SU-DHL-6 (cell line): ENCODE measurements at regions not wholly inside any gene's neighbourhood (a gene's known extent, or its start where the extent isn't known, plus 50 kb on each side); places are given as distances from the start of the nearest gene placed in this dataset.

Experiments used
- H2AFZ ChIP-seq: fragments of 200-600 bp; sonication (generic); 2 replicates; pipeline ENCODE4 v1.6.1; 2014; ENCODE audit warnings: low read depth, mild to moderate bottlenecking, moderate library complexity, mixed read lengths, antibody characterized with exemption, low read length; ENCODE audit not compliant: severe bottlenecking
- H3F3A ChIP-seq: fragments of 200-600 bp; shearing (Covaris generic); 2 replicates; pipeline ENCODE4 v1.6.0; 2016; ENCODE audit warnings: antibody characterized with exemption, mild to moderate bottlenecking; ENCODE audit not compliant: insufficient read depth
- H3K27ac ChIP-seq: fragments of 200-600 bp; sonication (generic); 2 replicates; pipeline ENCODE4 v1.5.1; 2016; ENCODE audit warnings: low read depth, mild to moderate bottlenecking, low read length, moderate library complexity, mixed read lengths
- H3K27me3 ChIP-seq: fragments of 200-600 bp; sonication (generic), shearing (Covaris generic); 2 replicates; pipeline ENCODE4 v1.6.0; 2014; ENCODE audit warnings: mild to moderate bottlenecking, low read length
- H3K36me3 ChIP-seq: fragments of 200-600 bp; sonication (generic); 2 replicates; pipeline ENCODE4 v1.6.1; 2014; ENCODE audit warnings: mild to moderate bottlenecking, low read length, mixed read lengths
- H3K4me2 ChIP-seq: fragments of 300-600, 200-600 bp; shearing (Covaris generic), sonication (generic); 2 replicates; pipeline ENCODE4 v1.6.0; 2014; ENCODE audit warnings: low read length, low read depth, mild to moderate bottlenecking; ENCODE audit not compliant: poor library complexity, severe bottlenecking
- H3K4me3 ChIP-seq: fragments of 200-600 bp; sonication (generic); 2 replicates; pipeline ENCODE4 v1.5.1; 2014; ENCODE audit warnings: antibody characterized with exemption, low read length, mild to moderate bottlenecking, mixed read lengths; ENCODE audit not compliant: insufficient read depth, poor library complexity, severe bottlenecking
- H3K79me2 ChIP-seq: fragments of 200-600 bp; sonication (generic); 2 replicates; pipeline ENCODE4 v1.6.1; 2014; ENCODE audit warnings: mild to moderate bottlenecking, low read length, moderate library complexity; ENCODE audit not compliant: insufficient read depth
- H3K9ac ChIP-seq: fragments of 200-600 bp; sonication (generic); 2 replicates; pipeline ENCODE4 v1.7.0; 2014; ENCODE audit warnings: mild to moderate bottlenecking, low read length
- H3K9me2 ChIP-seq: fragments of 200-600 bp; sonication (generic); replicated peaks from 2 replicates; pipeline ENCODE4 v1.6.1; 2014; ENCODE audit warnings: low read length; ENCODE audit not compliant: insufficient read depth
- H3K9me3 ChIP-seq: fragments of 200-600 bp; sonication (generic); 2 replicates; pipeline ENCODE4 v1.6.1; 2014; ENCODE audit warnings: low read length, mixed read lengths; ENCODE audit not compliant: insufficient read depth
- H4K20me1 ChIP-seq: fragments of 200-600 bp; sonication (generic); 2 replicates; pipeline ENCODE4 v1.6.1; 2014; ENCODE audit warnings: low read depth, mild to moderate bottlenecking, antibody characterized with exemption, low read length, moderate library complexity, mixed read lengths
- EZH2phosphoT487 ChIP-seq: fragments of 200-600 bp; sonication (generic), shearing (Covaris generic); conservative IDR thresholded peaks from 2 replicates; pipeline ENCODE4 v1.6.1; 2018; ENCODE audit warnings: mild to moderate bottlenecking, antibody characterized with exemption, low read length, moderate library complexity, mixed read lengths
- TF ChIP-seq, protein P1 (sequence below): fragments of 200-600 bp; sonication (generic); IDR thresholded peaks from one replicate; pipeline ENCODE4 v1.5.1; 2017; ENCODE audit warnings: antibody characterized with exemption, mild to moderate bottlenecking, low read length, moderate library complexity; ENCODE audit not compliant: insufficient read depth, poor library complexity, severe bottlenecking

DNA sequence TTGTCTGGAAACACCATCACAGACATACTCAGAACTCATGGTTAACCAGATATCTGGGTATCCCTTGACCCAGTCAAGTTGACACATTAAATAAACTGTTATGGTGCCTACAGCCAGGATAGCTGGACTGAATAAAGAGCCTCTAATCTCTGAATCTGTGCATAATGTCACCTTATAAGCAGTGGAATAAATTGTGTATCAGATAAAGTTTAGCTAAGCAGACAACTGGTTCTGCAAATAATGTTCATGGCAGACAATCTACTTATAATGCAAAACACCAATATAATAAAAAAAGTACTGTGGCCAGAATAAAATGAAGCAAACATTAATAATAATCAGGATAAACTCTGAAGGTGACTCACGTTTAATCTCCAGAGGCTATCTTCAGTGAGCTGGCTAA, 628.5 kb upstream of the FAT3 start:
- Histone ChIP-seq H3K9me2 (no peaks in the 10 kb centered on the region), H4K20me1 (no peaks in the 10 kb centered on the region), H3K27me3 (no peaks in the 10 kb centered on the region), H3K9ac (no peak overlapping the region), H3K4me2 (no peak overlapping the region), H3K27ac (no peak overlapping the region), H3K79me2 (no peaks in the 10 kb centered on the region), H3K36me3 (no peaks in the 10 kb centered on the region), H3K9me3 (no peaks in the 10 kb centered on the region; the same call in 1 of the 2 replicates), H3K4me3 (no peak overlapping the region), H3F3A (no peaks in the 10 kb centered on the region), H2AFZ (no peak overlapping the region)
- TF ChIP-seq, protein P1, sequence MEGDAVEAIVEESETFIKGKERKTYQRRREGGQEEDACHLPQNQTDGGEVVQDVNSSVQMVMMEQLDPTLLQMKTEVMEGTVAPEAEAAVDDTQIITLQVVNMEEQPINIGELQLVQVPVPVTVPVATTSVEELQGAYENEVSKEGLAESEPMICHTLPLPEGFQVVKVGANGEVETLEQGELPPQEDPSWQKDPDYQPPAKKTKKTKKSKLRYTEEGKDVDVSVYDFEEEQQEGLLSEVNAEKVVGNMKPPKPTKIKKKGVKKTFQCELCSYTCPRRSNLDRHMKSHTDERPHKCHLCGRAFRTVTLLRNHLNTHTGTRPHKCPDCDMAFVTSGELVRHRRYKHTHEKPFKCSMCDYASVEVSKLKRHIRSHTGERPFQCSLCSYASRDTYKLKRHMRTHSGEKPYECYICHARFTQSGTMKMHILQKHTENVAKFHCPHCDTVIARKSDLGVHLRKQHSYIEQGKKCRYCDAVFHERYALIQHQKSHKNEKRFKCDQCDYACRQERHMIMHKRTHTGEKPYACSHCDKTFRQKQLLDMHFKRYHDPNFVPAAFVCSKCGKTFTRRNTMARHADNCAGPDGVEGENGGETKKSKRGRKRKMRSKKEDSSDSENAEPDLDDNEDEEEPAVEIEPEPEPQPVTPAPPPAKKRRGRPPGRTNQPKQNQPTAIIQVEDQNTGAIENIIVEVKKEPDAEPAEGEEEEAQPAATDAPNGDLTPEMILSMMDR, result no peak
- TF ChIP-seq EZH2phosphoT487, result no peak

- H4K20me1 ChIP-seq, result no peaks in the 10 kb centered on the region
- no peaks in the 10 kb centered on the region for H3K9me2 ChIP-seq
- H3K9me3 ChIP-seq, result no peaks in the 10 kb centered on the region; the same call in 1 of the 2 replicates
- H3K4me3 ChIP-seq, result no peak overlapping the region
- TF ChIP-seq, protein P1, result no peak
- no peak for TF ChIP-seq EZH2phosphoT487
- H3K4me2 ChIP-seq, result no peak overlapping the region
- H3K27ac ChIP-seq, result no peak overlapping the region
- H3K79me2 ChIP-seq, result no peaks in the 10 kb centered on the region
- H3K9ac ChIP-seq, result no peak overlapping the region
- no peak overlapping the region for H2AFZ ChIP-seq
- no peaks in the 10 kb centered on the region for H3F3A ChIP-seq
- no peaks in the 10 kb centered on the region for H3K36me3 ChIP-seq
- H3K27me3 ChIP-seq, result no peaks in the 10 kb centered on the region
These were observed 633.6 kb upstream of the FAT3 start for GRCh38 chr11:91591021-91591420.

GRCh38 chr11:91587131-91587530, 637.5 kb upstream of the FAT3 start:
- Histone ChIP-seq H3K4me3 (no peak overlapping the region), H3K27me3 (no peaks in the 10 kb centered on the region), H3K27ac (no peak overlapping the region), H3K36me3 (no peaks in the 10 kb centered on the region), H3F3A (no peaks in the 10 kb centered on the region), H3K9me2 (no peaks in the 10 kb centered on the region), H3K79me2 (no peaks in the 10 kb centered on the region), H4K20me1 (no peaks in the 10 kb centered on the region), H3K9me3 (no peaks in the 10 kb centered on the region; the same call in 1 of the 2 replicates), H3K4me2 (no peak overlapping the region), H3K9ac (no peak overlapping the region), H2AFZ (no peak overlapping the region)
- TF ChIP-seq, protein P1, result no peak
- TF ChIP-seq EZH2phosphoT487, result no peak
